ENCODE measurements at regions not wholly inside any gene's neighbourhood (a gene's known extent, or its start where the extent isn't known, plus 50 kb on each side); places are given as distances from the start of the nearest gene placed in this dataset.
A peak's percentile ranks its signal among the peaks of the same experiment; 100 is the strongest.

DNA sequence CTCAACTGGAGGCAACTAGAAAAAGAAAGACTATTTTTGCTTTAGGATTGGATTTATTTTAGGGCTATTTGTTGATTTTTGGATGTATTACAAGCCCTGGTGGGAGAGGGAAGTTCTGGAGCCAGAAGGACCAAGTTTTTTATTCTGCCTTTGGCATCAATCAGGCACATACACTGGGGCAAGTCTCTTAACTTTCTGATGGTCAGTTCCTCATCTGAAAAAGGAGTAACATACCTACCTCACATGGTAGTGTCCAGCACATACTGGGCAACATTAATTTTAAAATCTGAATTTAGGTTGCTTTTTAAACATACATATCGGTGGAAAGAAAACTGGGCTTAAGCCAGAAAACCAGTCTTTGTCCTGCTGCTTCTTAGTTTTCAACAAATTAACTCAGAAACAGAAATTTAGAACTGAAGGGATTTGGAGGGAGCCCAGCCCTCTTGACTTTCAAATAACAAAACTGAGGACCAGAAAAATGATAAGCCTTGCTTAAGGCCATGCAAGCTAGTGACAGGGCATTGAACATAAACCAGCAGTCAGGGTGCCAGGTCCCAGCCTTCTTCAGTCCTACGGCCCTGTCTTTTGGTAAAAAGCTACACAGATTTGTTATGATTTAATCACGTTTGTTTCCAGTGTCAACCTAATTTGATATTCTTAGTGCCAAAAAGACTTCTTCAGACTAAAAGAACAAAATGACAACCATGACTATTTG is 90.2 kb upstream of the SLC38A2 start:
- no peak for DNase-seq

DNA sequence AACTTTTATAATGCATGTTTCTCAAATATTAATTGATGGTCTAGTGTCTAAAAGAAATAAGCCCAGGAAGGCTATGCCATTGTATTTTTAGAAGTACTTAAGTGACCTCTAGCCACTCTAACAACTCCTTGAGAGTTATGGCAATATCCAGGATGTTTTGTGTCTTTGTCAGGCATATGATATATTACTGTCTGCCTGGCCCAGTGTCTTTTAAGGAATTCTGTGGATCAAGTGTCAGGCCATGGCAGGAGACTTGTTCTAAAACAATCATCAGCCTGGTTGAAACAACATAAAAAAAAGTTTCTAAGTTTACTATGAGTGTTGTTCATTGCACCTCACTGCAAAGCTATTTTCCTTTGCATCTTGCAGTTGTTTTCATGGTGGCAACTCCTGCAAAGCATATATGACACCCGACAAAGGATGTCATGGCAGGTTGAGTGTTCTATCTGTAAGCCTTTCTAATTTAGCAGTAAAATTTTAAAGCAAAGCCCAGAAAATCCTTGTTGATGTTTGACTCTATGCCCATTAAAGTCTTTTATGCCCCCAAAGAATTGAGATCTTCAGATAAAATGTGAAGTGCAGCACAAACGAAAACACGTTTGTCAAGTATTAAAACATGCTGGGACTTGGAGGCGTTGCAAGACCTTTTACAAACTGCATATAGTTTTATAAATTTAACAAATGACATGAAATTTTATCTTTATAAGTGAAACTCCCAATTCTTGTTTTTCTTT is 89.5 kb upstream of the SLC38A2 start:
- DNase-seq, result no peak

DNA sequence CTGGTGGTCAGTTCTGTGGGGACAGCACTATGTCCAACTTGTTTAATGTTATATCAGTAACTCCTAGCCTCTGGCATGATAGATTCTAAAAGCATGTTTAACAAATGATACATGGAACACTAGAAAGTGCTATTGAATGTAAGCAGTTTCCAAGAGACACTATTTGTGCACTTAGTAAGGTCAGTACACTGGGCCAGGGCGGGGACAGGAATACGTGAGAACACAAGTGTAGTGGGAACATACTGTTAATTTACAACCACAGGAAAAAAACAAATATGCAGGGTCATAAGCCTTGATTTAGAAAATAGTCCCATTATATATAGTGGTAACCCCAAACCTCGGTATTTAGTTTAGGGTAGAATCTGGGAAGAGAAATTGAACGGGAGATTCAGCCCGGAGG is 88.9 kb upstream of the SLC38A2 start:
- no peak for DNase-seq

DNA sequence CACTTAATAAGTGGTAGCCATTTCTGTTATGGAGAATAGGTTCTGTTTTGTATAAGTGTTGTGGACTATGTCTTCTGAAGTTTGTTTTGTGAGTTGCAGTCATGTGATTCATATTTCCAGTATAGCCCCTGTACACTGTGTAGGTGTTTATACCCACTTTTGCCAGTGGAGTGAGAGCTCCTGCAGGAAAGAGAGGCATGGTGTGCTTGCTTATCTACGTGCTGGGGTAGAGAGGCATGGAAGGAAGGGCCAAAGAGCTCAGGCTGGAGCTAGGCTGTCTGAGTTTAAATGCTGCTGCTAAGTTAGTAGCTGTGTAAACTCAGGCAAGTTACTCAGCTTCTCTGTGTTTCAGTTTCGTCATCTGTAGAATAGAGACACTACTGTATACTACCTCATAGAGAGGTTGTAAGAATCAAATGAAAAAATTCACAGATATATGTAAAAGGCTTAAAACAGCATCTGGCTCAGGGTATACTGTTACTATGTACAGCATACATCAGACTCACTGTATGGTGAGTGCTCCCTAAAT is 88.2 kb upstream of the SLC38A2 start:
- no peak for DNase-seq

DNA sequence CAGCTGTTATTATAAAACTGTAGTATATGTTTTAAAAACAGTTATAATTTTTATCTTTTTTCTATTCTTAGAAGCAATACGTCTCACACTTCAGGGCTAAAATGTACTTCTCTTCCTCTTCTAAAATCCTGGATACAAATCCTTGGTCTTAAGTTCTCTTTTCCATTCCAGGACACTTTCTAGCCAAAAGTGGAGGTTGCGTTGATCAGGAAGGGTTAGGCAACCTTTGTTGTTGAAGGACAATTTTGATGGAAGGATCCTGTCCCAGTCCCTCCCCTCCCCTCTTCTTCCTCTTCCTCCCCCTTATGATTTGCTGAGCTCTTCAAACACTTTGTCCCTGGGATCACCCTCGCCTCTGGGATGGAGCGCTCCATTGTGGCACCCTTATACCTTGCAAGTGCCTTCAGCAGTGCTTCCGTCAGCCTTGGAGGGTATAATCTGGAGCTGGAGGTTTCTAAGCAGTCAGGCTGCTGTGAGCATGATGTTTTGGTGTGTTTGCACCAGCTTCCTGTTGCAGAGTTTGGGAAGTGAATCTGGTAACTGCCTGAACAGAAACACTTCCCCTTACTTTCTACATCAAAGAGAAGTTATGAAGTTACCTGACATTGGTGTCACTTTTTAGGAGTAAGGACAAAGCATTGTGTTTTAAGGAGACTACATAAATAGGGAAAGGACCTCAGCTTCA is 87.4 kb upstream of the SLC38A2 start:
- DNase-seq, result no peak

DNA sequence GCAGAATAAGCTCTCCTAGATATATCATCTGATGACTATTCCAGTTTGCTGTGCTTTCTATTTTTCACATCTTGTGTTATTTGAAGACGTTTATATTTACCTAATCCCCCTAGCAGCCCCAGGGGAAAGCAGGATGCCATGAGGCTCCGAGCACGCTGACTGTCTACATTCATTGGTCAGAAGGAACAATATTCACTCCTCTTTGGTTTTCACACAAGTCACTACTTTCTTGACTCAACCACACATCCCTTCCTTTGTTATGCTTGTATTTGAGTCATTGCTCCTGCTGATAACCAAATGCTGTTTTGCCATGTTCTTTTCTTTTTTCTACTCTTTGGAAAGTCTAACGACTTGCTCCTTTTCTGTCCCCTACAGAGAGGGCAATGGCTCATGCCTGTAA is 86.5 kb upstream of the SLC38A2 start:
- DNase-seq, result peak; percentile 58

DNA sequence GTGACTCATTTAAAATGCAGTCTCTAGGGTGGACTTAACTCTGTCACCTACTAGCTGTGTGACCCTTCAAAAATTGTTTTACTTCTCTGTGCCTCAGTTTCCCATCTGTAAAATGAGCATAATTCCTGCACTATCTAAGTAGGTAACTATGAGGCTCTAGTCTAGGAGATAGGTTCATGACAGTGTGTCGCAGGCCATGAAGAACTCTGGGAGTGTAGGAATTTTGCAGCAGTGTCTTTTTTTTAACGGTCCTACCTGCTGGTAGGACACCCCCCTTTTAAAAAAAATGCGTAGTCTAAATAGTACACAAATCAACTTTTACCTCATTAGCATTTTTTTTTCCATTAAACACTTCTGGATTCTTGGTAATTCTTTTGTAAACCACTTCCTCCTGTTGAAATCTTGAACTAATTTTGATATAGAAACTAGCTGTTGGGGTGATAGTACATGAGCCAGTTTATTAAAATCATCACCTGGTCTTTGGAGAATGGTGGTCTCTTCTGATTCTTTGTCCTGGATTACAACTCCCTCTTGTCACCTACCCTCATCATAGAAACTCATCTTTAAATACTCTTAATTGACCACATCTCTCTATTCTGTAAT is 86.0 kb upstream of the SLC38A2 start:
- no peak for DNase-seq

DNA sequence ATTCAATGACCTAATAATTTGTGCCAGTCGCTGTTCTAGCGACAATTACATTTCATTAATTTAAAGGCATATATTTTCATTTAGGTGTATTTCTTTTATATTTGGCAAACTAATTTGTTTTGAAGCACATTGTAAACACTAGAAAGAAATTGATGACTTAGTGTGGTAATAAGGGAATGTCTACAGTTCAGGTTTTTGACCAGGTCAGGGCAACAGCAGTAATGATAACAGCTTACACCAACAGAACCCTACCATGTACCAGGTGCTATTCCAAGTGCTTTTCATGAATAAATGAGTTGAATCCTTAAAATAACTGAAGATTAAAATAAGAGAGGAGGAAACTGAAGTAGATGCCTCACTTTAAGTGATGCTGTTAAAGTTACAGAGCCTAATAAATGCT is 85.4 kb upstream of the SLC38A2 start:
- DNase-seq, result no peak

DNA sequence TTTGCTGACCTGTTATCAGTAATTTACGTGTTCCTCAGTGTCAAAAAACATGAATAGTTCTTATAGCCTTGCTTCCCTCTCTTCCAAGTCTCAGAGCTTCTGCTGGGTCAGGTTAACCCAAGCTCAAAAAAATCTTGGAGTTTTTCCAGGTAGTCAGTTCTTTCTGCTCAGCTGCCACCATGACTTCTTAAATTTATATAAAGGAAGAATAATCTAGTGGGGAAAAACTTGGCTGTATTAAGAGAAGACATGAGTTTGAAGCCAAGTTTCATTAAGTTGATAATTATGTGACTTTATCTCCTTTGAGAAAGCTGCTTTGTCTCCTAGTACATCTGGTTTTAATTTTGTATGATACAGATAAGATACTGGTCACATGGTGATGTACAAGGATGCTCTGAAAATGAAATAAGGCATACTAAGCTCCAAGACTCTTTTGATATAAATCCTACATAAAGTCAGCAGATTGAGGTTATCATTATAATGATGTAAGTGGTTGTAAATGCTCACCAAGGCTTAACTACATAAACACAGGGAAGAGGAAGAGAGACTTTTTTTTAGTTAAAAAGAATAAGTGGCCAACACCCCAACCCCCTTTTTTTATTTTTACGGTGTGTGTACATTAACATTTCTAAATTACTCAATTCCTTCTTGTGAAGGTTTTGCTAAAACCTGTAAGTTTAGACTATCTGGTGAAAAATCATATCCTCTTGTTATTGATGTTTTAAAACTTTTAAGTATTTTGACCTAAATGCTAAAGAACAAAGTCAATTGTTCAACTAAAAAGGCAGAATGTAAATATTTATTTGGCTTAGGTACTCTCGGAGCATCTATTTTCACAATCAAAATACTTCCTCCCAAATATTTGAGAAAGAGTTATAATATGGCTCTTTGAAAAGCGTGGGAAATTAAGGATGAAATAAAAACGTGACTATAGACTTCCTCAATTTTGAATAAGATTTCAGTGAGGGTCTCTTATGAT is 84.1 kb upstream of the SLC38A2 start:
- peak; percentile 56 for DNase-seq

DNA sequence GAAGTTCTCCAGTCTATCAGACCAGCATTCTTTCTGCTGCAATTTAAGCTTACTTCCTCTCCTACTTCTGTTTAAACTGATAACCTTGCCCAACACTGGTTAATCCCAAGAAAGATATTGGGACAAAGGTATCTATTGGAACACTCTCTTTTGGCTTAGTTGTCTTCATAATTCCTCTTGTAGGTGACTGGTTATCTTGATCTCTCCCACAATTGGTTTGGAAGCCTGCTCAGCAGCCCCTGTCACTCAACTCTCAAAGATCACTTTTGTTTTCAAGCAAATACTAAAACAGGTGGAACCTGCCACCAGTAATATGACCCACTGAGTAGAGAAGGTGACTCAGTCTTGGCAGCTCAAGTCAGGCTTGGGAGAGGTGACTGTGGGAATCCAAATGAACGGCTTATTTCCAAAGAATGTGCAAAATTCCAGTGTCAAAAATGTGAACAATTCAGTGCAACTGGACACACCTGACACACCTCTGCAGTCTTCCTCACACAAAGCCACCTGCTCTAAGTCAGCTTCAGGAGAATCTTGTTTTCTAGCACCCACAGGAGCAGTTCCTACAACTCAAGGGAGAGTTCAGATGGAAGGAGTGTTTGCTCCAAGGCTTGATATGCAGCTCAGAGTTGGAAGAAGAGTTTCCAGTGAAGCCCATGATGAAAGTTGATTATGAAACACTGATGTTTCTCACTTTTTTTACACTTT is 83.2 kb upstream of the SLC38A2 start:
- DNase-seq, result no peak

DNA sequence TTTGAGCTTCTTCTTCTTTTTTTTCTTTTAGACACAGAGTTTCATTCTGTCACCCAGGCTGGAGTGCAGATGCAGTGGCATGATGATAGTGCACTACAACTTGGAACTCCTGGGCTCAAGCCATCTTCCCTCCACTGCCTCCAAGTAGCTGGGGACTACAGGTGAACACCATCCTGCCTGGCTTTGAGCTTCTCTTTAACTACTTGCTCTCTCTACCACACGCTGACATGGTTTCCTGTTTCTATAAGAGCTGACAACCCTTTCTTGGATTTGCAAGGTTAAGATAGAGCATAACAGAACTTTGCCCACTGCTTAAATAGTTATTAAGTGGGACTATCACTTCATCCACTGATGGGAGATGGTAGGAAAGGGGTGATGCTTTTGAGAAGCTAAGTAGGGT is 82.4 kb upstream of the SLC38A2 start:
- DNase-seq, result no peak

DNA sequence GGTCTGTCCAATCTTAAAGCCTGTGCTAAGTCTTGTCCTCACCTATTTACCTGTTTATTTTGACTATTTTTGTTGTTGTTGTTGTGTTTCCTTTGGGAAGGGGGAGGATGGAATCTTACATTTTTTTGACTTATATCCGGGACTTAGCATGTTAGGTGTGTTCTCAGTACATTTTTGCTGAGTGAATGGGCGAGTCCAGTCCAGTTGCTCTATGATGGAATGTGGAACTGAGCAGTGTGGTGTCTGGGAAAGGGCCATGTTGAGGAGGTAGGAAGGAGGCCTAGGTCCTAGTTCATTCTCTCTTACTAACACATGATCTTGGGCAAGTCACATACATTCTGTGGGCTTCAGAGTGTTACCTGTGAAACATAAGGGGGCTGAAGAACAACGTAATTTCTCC is 80.9 kb upstream of the SLC38A2 start:
- no peak for DNase-seq

DNA sequence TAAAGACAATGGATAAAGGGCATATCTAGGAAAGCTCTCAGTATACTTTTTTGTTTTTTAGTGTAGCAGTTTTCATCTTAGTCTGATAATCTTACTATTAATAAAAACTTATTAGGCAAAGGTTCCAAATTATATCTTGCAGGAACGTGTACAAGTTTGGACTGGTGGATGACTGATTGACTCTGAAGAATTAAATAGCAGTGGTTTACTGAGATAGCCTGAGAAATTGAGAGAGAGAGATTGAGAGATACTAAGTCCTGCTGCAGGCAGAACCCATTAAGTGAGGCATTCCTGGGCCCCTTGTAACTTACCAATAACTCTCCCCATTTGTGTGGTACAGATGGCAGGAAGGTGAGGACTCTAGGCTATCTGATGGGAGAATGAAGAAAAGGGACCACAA is 80.2 kb upstream of the SLC38A2 start:
- no peak for DNase-seq

DNA sequence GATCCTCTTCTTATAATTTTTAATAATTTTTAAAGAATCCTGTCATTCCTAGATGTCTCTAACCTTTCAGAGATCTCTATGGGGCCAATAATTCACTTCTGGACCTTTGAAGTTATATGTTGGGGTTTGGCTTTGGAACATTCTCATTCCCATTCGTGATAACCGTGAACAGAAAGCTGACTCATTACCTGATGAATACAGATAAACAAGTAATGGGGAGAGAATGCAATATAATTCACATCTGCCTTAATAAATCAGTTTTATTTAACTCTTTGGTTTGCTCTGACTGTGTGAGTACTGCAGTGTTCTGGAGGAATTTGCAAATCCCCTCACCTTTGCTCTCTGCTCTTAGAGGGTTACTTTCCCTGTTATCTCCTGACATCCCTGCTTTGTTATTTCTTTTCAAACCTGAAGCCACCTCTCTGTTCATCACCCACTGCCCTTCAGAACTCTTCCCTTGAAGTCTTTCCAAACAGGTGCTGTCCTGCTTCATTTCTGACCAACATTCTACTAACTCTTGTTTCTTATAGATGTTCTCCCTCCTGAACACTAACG is 79.6 kb upstream of the SLC38A2 start:
- peak; percentile 56 for DNase-seq

DNA sequence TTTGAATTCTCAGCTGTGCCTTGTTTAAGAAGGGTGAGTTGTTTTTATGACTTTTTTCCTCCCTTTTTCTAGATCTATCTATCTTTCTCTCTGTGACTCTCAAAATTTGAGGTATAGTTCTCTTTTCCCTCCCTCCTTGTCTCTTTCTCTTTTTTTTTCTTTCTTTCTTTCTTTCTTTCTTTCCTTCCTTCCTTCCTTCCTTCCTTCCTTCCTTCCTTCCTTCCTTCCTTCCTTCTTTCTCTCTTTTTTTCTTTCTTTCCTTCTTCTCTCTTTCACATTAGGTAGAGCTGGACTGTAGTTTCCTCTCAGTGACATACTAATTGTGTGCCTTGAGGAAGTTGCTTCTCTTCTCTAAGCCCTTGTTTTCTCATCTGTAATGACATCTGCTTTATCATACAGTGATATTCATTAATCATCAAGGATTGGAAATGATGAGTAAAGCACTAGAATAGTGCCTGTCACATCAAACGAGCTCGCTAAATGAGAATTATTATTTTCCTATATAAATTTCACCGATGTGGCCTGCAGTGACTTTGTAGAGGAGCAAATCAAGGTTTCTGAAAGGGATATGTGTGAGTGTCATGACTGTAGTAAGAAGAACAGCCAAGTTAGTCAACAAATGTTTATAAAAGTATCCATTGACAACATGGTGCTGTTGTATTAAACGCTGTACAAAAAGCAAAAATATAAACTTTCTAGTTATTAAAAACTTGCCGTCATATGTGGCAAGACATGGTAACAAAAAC is 78.9 kb upstream of the SLC38A2 start:
- no peak for DNase-seq

DNA sequence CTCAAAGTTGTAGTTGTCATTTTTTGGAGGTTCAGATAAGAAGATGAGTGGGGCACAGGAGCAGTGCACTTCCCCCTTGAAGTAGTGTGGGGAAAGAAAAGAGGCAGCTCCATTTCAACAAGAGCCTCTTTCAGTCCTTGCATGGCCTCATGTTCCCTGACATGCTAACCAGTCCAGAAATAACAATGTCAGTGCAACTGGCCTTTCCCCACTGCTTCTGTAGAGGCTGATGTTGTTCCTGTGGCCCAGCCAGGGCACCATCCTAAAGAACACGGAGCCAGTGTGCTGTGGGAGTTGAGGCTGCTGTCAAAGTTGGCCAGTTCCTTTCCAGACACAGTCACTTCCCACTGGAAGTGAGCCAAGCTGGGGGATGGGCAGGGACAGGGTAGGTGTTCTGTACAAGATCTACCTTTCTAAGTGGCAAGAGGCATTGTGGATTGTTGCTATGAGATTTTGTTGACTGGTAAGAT is 77.7 kb upstream of the SLC38A2 start:
- DNase-seq, result no peak

DNA sequence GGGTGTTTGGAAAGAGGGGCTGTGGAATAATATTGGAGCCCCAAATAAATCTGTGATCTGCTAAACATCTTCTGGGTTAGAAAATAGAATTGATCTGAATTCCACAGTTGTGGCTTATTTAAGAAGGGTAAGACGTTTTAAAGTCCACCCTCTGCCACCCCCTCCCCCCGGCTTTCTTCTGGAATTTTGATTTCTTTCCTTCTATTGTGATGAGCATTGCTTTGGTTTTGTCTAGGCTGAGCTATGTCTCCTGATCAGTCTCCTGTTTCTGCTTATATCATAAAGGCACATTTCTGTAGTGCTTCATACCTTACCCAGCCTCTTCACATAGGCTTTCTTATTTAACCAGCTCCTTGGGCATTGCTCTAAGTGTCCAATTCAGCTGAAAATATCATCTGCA is 77.3 kb upstream of the SLC38A2 start:
- DNase-seq, result no peak

DNA sequence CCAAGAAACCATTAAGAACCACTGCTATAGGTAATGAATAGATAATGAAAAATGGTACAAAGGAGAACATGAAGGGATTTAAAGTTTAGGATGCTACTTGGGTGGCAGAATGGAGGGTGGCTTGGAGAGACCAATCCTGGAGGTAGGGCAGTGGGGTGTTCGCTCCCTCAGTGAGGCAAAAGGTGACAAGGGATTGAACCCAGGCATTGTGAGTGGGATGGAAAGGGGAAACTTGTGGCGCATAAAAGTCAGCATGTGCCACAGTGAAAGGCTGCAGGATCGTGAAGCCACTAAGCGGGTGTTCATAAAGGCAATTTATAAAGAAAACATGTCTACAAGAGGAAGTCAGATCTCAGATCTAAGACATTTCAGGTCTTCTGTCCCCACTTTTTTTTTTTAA is 76.7 kb upstream of the SLC38A2 start:
- no peak for DNase-seq

DNA sequence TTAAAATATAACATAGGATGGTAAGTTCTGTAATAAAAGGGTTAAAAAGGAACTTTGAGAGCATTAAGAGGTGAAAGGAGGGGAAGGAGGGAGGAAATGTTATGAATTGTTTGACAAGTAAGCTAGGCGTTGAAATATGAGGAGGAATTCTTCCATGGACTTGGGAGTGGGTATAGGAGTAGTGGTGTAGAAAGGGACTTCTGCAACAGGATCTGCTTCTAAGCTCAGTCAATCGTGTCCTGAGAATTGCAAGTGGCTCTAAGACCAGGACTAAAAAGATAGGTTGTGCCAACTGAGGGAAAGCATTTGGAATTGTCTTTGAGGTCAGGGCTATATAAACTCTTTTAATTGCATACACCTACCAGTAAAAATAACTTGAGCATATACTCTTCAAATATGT is 74.1 kb upstream of the SLC38A2 start:
- no peak for DNase-seq
